NCI-H526 treated with DMSO at 0.1 percent for 48 hours (cell line): ENCODE measurements at regions not wholly inside any gene's neighbourhood (a gene's known extent, or its start where the extent isn't known, plus 50 kb on each side); places are given as distances from the start of the nearest gene placed in this dataset.
"Not testable (repeated sequence)": the region's sequence is repeated elsewhere in the genome, so short reads cannot be mapped to it uniquely, and the experiment has no call there.

Source experiments
- DNase-seq: peaks from one replicate; lab custom pipeline; 2025; lab: John Stamatoyannopoulos, UW

- no peak for DNase-seq
Measured at GRCh38 chr2:52542297-52542696, 1225.3 kb upstream of the CHAC2 start.

GRCh38 chr2:52539026-52539970, 1228.3 kb upstream of the CHAC2 start:
- no peak for DNase-seq

- no peak for DNase-seq
Measured at GRCh38 chr2:52537588-52537987, 1230.0 kb upstream of the CHAC2 start.

- no peak for DNase-seq
Measured at GRCh38 chr2:52536929-52537460, 1230.6 kb upstream of the CHAC2 start.

GRCh38 chr2:52532956-52533355, 1234.6 kb upstream of the CHAC2 start:
- DNase-seq: no peak

- no peak for DNase-seq
Measured at GRCh38 chr2:52526735-52527134, 1240.9 kb upstream of the CHAC2 start.

- DNase-seq: no peak
Measured at GRCh38 chr2:52520644-52521043, 1247.0 kb upstream of the CHAC2 start.

- no peak for DNase-seq
Measured at GRCh38 chr2:52518678-52519077, 1248.9 kb upstream of the CHAC2 start.

- DNase-seq: no peak
Measured at GRCh38 chr2:52512760-52513159, 1254.8 kb upstream of the CHAC2 start.

- DNase-seq: no peak
Measured at GRCh38 chr2:52510432-52510831, 1257.2 kb upstream of the CHAC2 start.

- DNase-seq: no peak
Measured at GRCh38 chr2:52502476-52502860, 1265.1 kb upstream of the CHAC2 start.

- no peak for DNase-seq
Measured at GRCh38 chr2:52501715-52502475, 1265.7 kb upstream of the CHAC2 start.

GRCh38 chr2:52500561-52500960, 1267.0 kb upstream of the CHAC2 start:
- no peak for DNase-seq

GRCh38 chr2:52498077-52498750, 1269.4 kb upstream of the CHAC2 start:
- no peak for DNase-seq

GRCh38 chr2:52495816-52496215, 1271.8 kb upstream of the CHAC2 start:
- no peak for DNase-seq

GRCh38 chr2:52477166-52477565, 1290.4 kb upstream of the CHAC2 start:
- no peak for DNase-seq

- DNase-seq: no peak
Measured at GRCh38 chr2:52475590-52475989, 1292.0 kb upstream of the CHAC2 start.

- no peak for DNase-seq
Measured at GRCh38 chr2:52474091-52474490, 1293.5 kb upstream of the CHAC2 start.

- no peak for DNase-seq
Measured at GRCh38 chr2:52473526-52473925, 1294.1 kb upstream of the CHAC2 start.

- DNase-seq: not testable (repeated sequence)
Measured at GRCh38 chr2:52470457-52470856, 1297.1 kb upstream of the CHAC2 start.

GRCh38 chr2:52467189-52467588, 1300.4 kb upstream of the CHAC2 start:
- no peak for DNase-seq

- no peak for DNase-seq
Measured at GRCh38 chr2:52465287-52465686, 1302.3 kb upstream of the CHAC2 start.
